GM12891 (cell line): ENCODE measurements at regions not wholly inside any gene's neighbourhood (a gene's known extent, or its start where the extent isn't known, plus 50 kb on each side); places are given as distances from the start of the nearest gene placed in this dataset.

Experiments used
- PAX5 ChIP-seq: IDR thresholded peaks from 2 replicates; pipeline ENCODE4 v1.6.1; 2011; ENCODE audit warnings: low read length, moderate library complexity, mild to moderate bottlenecking; ENCODE audit not compliant: insufficient read depth, severe bottlenecking
- POLR2A ChIP-seq: IDR thresholded peaks from 2 replicates; pipeline ENCODE4 v1.6.1; 2011; ENCODE audit warnings: low read depth, low read length, control low read depth
- POLR2AphosphoS5 ChIP-seq: IDR thresholded peaks from 2 replicates; pipeline ENCODE4 v1.6.1; 2011; ENCODE audit warnings: low read depth, low read length, control low read depth
- SPI1 ChIP-seq: IDR thresholded peaks from 2 replicates; pipeline ENCODE4 v1.6.1; 2011; ENCODE audit warnings: low read depth, low read length, control low read depth

DNA sequence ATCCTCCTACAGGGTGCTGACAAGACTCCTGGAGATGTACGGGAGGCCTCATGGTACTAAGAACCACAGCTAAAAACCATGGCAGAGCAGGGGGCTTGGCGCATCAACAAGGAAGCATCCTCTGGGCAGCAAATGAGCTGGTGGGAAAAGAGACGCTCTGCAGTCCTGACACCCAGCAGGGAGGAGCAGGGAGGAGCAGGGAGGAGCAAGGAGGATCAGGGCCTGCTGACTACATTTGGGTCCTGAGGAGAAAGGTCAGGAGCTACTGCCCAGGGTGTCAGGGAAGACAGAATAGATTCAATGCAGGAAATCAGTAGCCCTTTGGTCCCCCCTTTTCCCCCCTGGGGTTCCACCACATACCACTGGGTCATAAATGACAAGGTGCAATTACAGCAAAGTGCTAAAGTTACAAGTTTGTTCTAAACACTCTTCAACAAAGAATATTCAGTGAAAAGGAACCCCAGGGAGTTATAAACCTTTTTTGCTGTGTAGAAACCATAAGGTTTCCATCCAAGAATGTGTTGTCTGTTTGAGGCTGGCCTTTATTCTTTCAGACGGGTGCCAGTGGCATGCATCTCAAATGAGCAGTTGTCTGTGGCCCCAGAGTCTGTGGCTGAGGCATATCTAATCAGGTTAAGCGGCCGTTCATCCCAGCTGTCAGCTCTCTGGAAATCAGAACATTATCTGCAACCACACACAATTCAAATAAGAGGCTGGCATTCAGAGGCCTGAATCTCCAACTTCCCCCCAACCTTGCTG lies 325.0 kb downstream of the CDC5L start:
- TF ChIP-seq POLR2A (no peak), SPI1 (no peak), POLR2AphosphoS5 (no peak), PAX5 (no peak)
